ENCODE measurements at regions not wholly inside any gene's neighbourhood (a gene's known extent, or its start where the extent isn't known, plus 50 kb on each side); places are given as distances from the start of the nearest gene placed in this dataset.

DNA sequence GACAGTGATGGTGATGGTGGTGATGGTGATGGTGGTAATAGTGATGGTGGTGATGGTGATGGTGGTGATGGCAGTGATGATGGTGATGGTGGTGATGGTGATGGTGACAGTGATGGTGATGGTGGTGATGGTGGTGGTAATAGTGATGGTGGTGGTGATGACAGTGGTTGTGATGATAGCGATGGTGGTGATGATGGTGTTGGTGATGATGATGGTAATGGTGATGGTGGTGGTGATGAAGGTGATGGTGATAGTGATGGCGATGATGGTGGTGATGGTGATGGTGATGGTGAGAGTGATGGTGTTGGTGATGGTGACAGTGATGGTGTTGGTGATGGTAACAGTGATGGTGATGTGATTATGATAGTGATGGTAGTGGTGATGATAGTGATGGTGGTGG lies 94.3 kb downstream of the ASB1 start:
- no peak for DNase-seq (ENCODE audit: low read depth)
- no peak for TF ChIP-seq CTCF (IDR thresholded peaks at IDR 0.05; ENCODE audit: control insufficient read depth, extremely low read depth, insufficient read depth)
- no peak overlapping the region for H3K4me3 ChIP-seq (ENCODE audit: low read depth, low read length)

DNA sequence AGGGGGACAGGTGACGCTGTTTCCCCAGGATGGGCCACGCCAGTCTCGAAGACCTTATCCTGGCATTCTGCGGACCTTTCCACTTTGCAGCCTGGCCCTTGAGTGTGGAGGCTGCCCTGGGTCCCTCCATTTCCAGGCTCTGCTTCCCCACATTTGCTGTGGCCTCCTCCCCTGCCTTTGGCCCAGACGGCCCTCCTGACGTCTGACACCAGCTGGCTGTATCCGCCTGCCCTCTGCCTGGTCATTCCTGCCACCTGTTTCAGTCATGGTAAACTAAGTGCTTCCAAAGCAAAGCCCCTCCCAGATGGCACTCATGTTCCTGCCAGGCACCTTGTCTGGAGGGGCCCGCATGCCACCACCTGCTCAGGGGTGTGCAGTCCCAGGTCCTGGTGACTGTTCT lies 95.1 kb downstream of the ASB1 start:
- TF ChIP-seq CTCF (IDR thresholded peaks at IDR 0.05; ENCODE audit: control insufficient read depth, extremely low read depth, insufficient read depth), result no peak
- H3K4me3 ChIP-seq (ENCODE audit: low read depth, low read length), result no peak overlapping the region
- DNase-seq (ENCODE audit: low read depth), result no peak

DNA sequence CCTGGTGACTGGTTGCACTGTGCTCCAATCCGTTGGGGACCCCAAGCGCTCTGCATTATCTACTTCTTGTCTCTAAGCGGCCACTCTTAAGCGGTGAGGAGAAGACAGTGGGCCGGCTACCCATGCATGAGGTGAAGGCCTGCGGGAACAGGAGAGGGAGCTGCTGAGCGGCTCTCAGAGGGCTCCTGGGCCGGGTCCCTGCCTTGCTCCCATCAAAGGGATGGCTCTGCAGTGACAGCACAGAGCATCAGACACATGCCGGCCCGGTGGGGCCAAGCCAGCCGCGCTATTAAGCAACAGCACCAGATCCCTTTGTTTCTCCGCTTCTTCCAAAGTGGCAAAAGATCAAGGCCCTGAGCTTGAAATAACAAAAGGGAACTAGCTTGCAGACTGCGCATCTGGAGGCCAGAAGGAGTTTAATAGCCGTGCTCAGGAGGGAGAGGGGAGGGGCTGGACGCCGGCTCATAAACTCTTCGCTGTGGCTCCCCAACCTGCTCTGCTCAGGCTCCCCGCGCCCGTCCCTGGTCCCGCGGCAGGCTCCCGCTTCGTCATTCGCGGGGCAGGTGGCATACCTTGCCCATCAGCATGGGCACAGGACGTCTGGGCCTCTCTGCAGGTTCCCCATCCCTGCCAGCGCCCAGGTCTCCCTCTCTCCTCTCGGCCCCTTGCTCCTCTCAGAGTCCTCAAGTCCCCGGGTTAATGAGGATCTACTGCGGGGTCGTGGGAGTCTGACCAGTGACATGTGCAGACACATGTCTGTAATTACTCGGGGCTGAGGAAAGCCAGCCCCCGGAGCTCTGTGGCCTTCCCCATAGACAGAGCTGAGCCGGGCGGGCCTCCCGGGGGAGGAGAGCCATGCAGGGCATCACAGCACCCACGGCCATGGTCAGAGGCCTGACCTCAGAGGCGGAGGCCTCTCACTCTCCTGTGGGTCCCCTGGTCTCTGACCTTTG lies 96.7 kb downstream of the ASB1 start:
- TF ChIP-seq CTCF (IDR thresholded peaks at IDR 0.05; ENCODE audit: control insufficient read depth, extremely low read depth, insufficient read depth), result no peak
- H3K4me3 ChIP-seq (ENCODE audit: low read depth, low read length), result no peak overlapping the region
- no peak for DNase-seq (ENCODE audit: low read depth)

GRCh38 chr2:238524426-238524983 lies 97.8 kb downstream of the ASB1 start:
- TF ChIP-seq CTCF (IDR thresholded peaks at IDR 0.05; ENCODE audit: control insufficient read depth, extremely low read depth, insufficient read depth), result no peak
- DNase-seq (ENCODE audit: low read depth), result no peak
- no peak overlapping the region for H3K4me3 ChIP-seq (ENCODE audit: low read depth, low read length)

DNA sequence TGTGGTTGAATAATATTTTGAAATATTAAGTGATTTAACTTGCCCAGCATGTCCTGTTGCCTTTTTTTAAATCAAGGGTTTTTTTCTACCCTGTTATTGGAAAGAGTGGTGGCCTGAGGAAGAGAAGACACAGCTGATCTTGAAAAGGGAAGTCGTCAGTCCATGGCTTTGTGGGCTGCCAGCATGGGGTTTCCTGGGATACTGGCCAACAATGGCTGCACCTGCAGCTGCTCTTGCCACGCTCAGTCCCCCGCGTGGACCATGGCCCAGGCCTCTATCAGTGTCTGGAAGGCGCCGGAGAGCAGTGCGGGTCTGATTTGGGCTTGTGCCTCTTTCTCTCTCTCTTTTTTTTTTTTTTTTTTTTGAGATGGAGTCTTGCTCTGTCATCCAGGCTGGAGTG lies 99.3 kb downstream of the ASB1 start:
- TF ChIP-seq CTCF (IDR thresholded peaks at IDR 0.05; ENCODE audit: control insufficient read depth, extremely low read depth, insufficient read depth), result no peak
- DNase-seq (ENCODE audit: low read depth), result no peak
- no peak overlapping the region for H3K4me3 ChIP-seq (ENCODE audit: low read depth, low read length)

DNA sequence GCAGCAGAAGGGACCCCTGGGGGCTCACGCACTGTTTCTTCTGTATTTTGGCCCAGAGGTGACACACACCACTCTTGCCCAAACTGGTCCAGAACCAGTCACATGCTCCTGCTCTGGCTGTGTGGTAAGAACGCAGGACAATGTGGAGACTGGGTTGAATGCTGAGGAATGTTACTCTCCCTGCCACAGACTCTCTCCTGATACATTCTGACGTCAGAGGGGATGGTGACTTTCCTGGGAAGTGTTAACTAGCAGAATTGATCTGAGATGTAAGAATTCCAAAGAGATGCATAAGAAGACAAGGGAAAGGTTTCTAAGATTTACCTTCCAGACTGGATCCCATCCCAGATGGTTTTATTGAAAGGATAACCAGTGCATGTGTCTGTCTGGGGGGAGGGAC lies 100.8 kb downstream of the ASB1 start:
- H3K4me3 ChIP-seq (ENCODE audit: low read depth, low read length), result no peak overlapping the region
- TF ChIP-seq CTCF (IDR thresholded peaks at IDR 0.05; ENCODE audit: control insufficient read depth, extremely low read depth, insufficient read depth), result no peak
- DNase-seq (ENCODE audit: low read depth), result no peak
